HuH-7 (cell line): ENCODE measurements at regions not wholly inside any gene's neighbourhood (a gene's known extent, or its start where the extent isn't known, plus 50 kb on each side); places are given as distances from the start of the nearest gene placed in this dataset.
A peak's percentile ranks its signal among the peaks of the same experiment; 100 is the strongest.
"Not testable (repeated sequence)": the region's sequence is repeated elsewhere in the genome, so short reads cannot be mapped to it uniquely, and the experiment has no call there.

ENCODE experiments used
- DNase-seq: peaks from one replicate; pipeline ENCODE4 v3.0.0; 2011; ENCODE audit warnings: low spot score

DNA sequence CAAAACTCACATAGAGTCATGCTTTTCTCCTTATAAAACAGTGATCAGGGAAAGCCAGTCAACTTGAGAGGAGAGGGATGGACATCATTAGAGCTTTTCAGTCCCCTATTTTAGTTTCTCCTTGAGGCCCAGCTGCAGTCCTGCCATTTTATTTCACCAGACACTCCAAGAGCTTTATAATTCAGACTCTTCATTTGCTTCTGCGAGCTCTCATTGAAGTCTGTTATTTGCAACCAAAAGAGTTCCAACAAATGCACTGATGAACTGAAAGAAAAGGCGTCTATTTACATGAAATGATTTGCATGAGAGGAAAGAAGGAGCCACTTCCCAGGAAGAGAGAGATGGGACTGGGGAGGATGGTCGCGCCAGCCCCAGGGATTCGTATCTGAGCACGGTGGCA is 86.8 kb downstream of the NDUFA12 start:
- no peak for DNase-seq

- no peak for DNase-seq
Measured at GRCh38 chr12:94909663-94910062, 93.8 kb downstream of the NDUFA12 start.

GRCh38 chr12:94905749-94906148 is 97.7 kb downstream of the NDUFA12 start:
- not testable (repeated sequence) for DNase-seq

GRCh38 chr12:94900496-94900895 is 103.0 kb downstream of the NDUFA12 start:
- DNase-seq = no peak

GRCh38 chr12:94898388-94898787 is 105.1 kb downstream of the NDUFA12 start:
- peak; percentile 29 for DNase-seq

GRCh38 chr12:94892544-94893267 is 110.8 kb downstream of the NDUFA12 start:
- DNase-seq = no peak

- DNase-seq = no peak
Measured at GRCh38 chr12:94889445-94890210, 113.9 kb downstream of the NDUFA12 start.

DNA sequence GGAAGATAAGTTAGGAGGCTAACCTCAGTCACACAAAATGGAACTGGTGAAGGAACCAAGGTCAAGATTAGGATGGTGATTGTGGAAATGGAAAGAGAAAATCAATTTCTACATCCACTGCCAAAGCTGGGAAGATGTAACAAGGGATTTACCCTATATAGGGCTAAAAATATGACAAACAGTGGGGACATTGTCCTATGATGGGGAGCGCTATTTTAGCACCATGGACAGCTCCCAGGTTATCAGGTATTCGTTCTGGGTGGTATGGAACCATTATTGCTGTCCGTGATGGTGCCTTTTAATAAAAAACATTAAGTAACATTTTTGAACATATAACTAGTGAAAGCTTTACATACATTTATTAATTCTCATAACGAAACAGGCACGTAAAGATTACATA is 124.0 kb downstream of the NDUFA12 start:
- DNase-seq = peak; percentile 28

DNA sequence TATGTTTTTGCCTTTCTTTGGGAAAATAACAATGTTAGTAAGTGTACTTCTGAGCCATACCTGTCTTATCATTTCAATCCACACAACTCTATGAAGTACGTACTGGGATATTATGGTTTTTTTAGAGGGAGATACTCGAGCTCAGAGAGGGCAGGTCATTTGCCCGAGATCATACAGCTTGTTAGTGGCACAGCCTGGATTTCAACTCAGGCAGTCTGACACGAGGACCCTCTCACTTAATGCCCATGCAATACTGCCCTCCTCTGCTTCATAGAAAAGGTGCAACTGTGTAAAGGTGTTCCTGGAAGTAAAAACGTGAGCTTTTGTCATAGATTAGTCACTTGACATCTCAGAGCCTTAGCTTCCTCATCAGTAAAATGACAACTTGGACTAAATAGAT is 128.0 kb downstream of the NDUFA12 start:
- peak; percentile 48 for DNase-seq

DNA sequence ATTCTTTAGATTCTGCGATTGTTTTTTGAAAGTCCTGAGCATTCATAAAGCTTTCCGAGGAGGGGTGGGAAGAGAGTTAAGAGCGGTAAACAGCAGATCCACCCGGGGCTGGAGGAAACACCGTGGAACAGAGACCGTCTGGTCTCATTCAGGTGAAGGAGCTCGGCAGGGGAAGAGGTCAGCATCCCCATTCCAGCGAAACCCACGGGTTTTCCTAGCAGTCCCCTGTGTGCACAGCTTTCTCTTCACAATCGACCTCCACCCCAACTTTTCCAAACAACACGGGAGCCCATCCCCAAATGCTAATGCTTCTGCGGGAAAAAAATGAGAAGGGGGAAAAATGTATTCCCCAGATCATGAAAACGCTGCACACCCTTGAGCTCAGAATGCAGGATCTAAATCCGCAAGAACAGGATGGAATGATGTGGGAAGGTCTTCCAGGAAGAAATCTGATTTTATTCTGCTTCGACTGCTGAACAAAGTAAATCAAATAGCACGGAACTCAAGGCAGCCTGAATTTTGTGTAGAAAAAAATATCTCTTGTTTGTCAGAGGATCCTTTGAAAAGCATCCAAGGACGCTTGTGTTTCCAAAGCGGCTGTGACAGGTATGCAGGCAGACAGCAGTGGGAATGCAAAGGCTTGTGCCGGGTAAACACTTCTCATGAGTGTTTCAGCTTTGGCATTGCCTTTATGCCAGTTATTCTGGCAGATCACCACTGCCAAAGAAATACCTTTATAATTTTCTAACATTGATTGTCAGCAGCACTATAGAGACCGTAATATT is 128.8 kb downstream of the NDUFA12 start:
- DNase-seq = no peak

GRCh38 chr12:94873734-94874517 is 129.6 kb downstream of the NDUFA12 start:
- DNase-seq = no peak

- DNase-seq = peak; percentile 65
Measured at GRCh38 chr12:94872971-94873733, 130.3 kb downstream of the NDUFA12 start.

DNA sequence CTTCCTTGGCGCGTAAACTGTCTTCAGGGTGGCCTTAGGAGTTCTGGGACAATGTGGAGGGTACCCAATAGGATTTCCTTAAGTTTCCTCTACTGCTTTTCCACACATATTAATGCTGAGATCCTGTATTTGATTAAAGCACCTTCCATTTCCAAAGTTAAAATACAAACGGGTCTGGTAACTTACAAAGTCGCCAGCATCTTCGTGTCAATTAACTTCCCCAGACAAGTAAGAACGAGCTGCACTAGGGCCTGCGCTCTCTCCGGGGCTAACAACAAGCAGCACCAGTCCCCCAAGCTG is 130.9 kb downstream of the NDUFA12 start:
- DNase-seq = peak; percentile 32

DNA sequence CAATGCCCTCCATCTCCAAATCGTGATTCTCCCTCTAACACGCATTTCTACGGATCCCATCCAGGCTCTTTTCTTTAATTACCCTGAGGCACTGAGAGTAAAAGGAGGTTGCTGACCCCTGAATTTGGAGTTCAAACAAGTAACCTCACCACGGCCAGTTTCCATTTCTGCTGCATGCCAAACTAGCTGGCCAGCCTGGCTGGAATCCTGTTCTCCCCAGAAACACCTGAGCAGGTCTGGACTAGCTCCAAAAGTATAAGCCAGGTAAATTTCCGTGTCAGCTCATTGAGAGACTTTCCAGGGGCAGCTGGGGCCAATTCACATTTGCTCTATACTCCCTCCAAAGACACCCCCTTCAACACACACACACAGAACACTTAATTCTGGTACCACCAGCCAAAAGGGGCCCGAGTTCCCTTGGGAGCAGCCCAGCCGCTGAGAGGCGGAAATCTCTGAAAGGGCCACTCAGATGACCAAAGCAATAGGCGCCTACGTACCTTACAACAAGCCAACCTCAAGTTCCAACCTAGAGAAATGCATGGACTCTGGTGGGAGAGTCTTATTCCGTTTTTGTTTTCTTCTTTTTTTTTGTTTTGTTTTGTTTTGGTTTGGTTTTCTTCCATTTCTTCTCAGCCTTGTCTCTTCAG is 131.4 kb downstream of the NDUFA12 start:
- no peak for DNase-seq

DNA sequence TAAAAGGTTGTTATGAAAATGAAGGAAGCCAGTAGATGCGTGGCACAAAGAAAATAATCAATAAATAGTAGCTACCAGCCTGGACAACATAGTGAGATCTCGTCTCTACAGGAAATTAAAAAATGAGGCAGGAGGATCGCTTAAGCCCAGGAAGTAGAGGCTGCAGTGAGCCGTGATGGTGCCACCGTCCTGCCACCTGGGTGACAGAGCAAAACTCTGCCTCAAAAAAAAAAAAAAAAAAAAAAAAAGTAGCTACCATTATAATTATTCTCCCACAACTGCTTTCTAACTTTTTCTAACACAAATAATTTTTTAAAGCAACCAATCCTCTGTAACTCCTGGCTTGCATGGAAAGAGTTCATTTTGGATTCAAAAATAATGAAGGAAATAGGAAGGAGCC is 133.0 kb downstream of the NDUFA12 start:
- no peak for DNase-seq

DNA sequence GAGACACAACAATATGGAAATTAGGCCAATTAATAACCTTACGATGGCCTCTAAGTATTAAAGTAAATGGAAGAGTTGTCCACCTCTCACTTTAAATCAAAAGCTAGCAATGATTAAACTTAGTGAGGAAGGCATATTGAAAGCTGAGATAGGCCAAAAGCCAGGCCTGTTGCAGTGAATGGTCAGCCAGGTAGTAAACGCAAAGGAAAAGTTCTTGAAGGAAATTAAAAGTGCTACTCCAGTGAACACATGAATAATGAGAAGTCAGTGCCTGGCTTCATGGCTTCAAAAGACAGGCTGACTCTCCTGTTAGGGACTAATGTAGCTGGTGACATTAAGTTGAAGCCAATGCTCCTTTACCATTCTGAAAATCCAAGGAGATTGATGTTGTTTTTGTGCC is 135.3 kb downstream of the NDUFA12 start:
- no peak for DNase-seq

GRCh38 chr12:94867066-94867855 is 136.2 kb downstream of the NDUFA12 start:
- DNase-seq = no peak

DNA sequence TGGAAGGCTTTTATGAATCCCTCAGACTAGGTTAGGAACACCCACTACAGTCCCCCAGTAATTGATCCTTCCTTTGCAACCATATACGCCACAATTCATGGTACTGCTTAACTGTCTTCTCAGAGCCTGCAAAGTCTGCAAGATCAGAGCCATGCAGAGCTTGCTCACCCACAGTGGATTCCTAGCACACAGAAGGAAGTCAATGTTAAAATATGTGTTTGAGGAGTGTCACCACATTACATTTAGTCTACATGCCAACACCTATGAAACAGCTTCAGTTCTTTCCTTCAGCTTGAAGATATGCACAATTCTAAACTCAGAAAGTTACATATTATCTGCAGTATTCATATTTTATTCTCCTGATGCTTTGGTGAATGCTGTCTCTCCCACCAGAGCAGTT is 138.5 kb downstream of the NDUFA12 start:
- no peak for DNase-seq

GRCh38 chr12:94863321-94864035 is 140.0 kb downstream of the NDUFA12 start:
- DNase-seq = no peak
